Activated CD4-positive, alpha-beta T cell treated with anti-CD3 and anti-CD28 coated beads, Interleukin-2, amount 10 ng/mL, durations not matched to agents 24 days and 14 days (primary cell): ENCODE measurements at regions not wholly inside any gene's neighbourhood (a gene's known extent, or its start where the extent isn't known, plus 50 kb on each side); places are given as distances from the start of the nearest gene placed in this dataset.

Source experiments
- DNase-seq: peaks from one replicate; pipeline ENCODE4 v3.0.0; 2022
- H3K27ac Mint-ChIP-seq: one replicate; pipeline ENCODE4 v1.8.0; 2022; ENCODE audit warnings: mild to moderate bottlenecking, mixed read lengths
- H3K27me3 Mint-ChIP-seq: one replicate; pipeline ENCODE4 v1.8.0; 2022; ENCODE audit warnings: mixed read lengths
- H3K36me3 Mint-ChIP-seq: one replicate; pipeline ENCODE4 v1.8.0; 2022; ENCODE audit warnings: low read depth, mild to moderate bottlenecking, mixed read lengths
- H3K4me1 Mint-ChIP-seq: one replicate; pipeline ENCODE4 v1.8.0; 2021; ENCODE audit warnings: mixed read lengths
- H3K4me3 Mint-ChIP-seq: one replicate; pipeline ENCODE4 v1.8.0; 2022; ENCODE audit warnings: mild to moderate bottlenecking, moderate library complexity, mixed read lengths
- H3K9me3 Mint-ChIP-seq: one replicate; pipeline ENCODE4 v1.8.0; 2021; ENCODE audit warnings: mixed read lengths
- intact Hi-C: fragments of 100-400 bp; cut with micrococcal nuclease; formaldehyde crosslinking; loops from one replicate; pipeline ENCODE4 v1.15.1; 2023

DNA sequence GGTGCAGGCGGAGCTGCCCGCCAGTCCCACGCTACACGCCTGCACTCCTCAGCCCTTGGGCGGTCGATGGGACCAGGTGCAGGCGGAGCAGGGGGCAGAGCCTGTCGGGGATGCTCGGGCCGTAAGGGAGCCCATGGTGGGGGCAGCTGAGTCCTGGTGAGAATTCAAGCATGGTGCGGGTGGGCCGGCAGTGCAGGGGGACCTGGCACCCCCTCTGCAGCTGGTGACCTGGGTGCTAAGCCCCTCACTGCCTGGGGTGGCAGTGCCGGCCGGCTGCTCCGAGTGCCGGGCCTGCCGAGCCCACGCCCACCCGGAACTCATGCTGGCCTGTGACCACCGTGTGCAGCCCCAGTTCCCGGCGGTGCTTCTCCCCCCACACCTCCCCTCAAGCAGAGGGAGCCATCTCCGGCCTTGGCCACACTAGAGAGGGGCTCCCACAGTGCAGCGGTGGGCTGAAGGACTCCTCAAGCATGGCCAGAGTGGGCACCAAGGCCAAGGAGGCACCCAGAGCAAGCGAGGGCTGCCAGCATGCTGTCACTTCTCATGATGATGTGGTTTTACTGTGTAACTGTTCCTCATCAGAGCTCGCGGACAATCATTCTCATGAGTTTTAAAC is 228.9 kb upstream of the CDH9 start:
- intact Hi-C loops, result no loop called here
- Mint-ChIP-seq H3K9me3 (peaks cover 10% of the 10 kb centered on the region), H3K4me1 (no peaks in the 10 kb centered on the region), H3K36me3 (no peaks in the 10 kb centered on the region), H3K27me3 (no peaks in the 10 kb centered on the region), H3K4me3 (no peak overlapping the region), H3K27ac (no peak overlapping the region)
- no peak for DNase-seq

GRCh38 chr5:27266184-27266583 is 227.8 kb upstream of the CDH9 start:
- Mint-ChIP-seq H3K4me3 (no peak overlapping the region), H3K9me3 (peaks cover 10% of the 10 kb centered on the region), H3K27ac (no peak overlapping the region), H3K36me3 (no peaks in the 10 kb centered on the region), H3K27me3 (no peaks in the 10 kb centered on the region), H3K4me1 (no peaks in the 10 kb centered on the region)
- intact Hi-C loops, result no loop called here
- no peak for DNase-seq

- intact Hi-C loops, result no loop called here
- no peak overlapping the region for H3K27ac Mint-ChIP-seq
- no peak for DNase-seq
- peaks cover 9% of the 10 kb centered on the region for H3K9me3 Mint-ChIP-seq
- H3K36me3 Mint-ChIP-seq, result no peaks in the 10 kb centered on the region
- H3K27me3 Mint-ChIP-seq, result no peaks in the 10 kb centered on the region
- H3K4me1 Mint-ChIP-seq, result no peaks in the 10 kb centered on the region
- H3K4me3 Mint-ChIP-seq, result no peak overlapping the region
Measured at GRCh38 chr5:27257696-27258095, 219.3 kb upstream of the CDH9 start.

- no peaks in the 10 kb centered on the region for H3K36me3 Mint-ChIP-seq
- no peaks in the 10 kb centered on the region for H3K4me1 Mint-ChIP-seq
- H3K27me3 Mint-ChIP-seq, result no peaks in the 10 kb centered on the region
- no peak overlapping the region for H3K4me3 Mint-ChIP-seq
- H3K27ac Mint-ChIP-seq, result no peak overlapping the region
- peaks cover 4% of the 10 kb centered on the region for H3K9me3 Mint-ChIP-seq
- DNase-seq, result no peak
- intact Hi-C loops, result no loop called here
Measured at GRCh38 chr5:27252911-27253310, 214.5 kb upstream of the CDH9 start.

GRCh38 chr5:27242258-27242626 is 203.9 kb upstream of the CDH9 start:
- Mint-ChIP-seq H3K27ac (no peak overlapping the region), H3K4me1 (no peaks in the 10 kb centered on the region), H3K36me3 (no peaks in the 10 kb centered on the region), H3K27me3 (no peaks in the 10 kb centered on the region), H3K4me3 (no peak overlapping the region), H3K9me3 (peaks cover 7% of the 10 kb centered on the region)
- intact Hi-C loops, result no loop called here
- no peak for DNase-seq

GRCh38 chr5:27241564-27242257 is 203.3 kb upstream of the CDH9 start:
- H3K27me3 Mint-ChIP-seq, result no peaks in the 10 kb centered on the region
- no peak for DNase-seq
- H3K36me3 Mint-ChIP-seq, result no peaks in the 10 kb centered on the region
- no peaks in the 10 kb centered on the region for H3K4me1 Mint-ChIP-seq
- H3K4me3 Mint-ChIP-seq, result no peak overlapping the region
- peaks cover 7% of the 10 kb centered on the region for H3K9me3 Mint-ChIP-seq
- H3K27ac Mint-ChIP-seq, result no peak overlapping the region
- intact Hi-C loops, result no loop called here

GRCh38 chr5:27240791-27241190 is 202.4 kb upstream of the CDH9 start:
- Mint-ChIP-seq H3K4me1 (no peaks in the 10 kb centered on the region), H3K9me3 (peaks cover 7% of the 10 kb centered on the region), H3K36me3 (no peaks in the 10 kb centered on the region), H3K4me3 (no peak overlapping the region), H3K27me3 (no peaks in the 10 kb centered on the region), H3K27ac (no peak overlapping the region)
- intact Hi-C loops, result no loop called here
- DNase-seq, result no peak

- no peak overlapping the region for H3K27ac Mint-ChIP-seq
- intact Hi-C loops, result no loop called here
- no peaks in the 10 kb centered on the region for H3K4me1 Mint-ChIP-seq
- no peak for DNase-seq
- no peaks in the 10 kb centered on the region for H3K36me3 Mint-ChIP-seq
- no peaks in the 10 kb centered on the region for H3K9me3 Mint-ChIP-seq
- H3K27me3 Mint-ChIP-seq, result no peaks in the 10 kb centered on the region
- no peak overlapping the region for H3K4me3 Mint-ChIP-seq
Measured at GRCh38 chr5:27234916-27235315, 196.5 kb upstream of the CDH9 start.

GRCh38 chr5:27221410-27221809 is 183.0 kb upstream of the CDH9 start:
- Mint-ChIP-seq H3K27ac (no peak overlapping the region), H3K36me3 (no peaks in the 10 kb centered on the region), H3K27me3 (no peaks in the 10 kb centered on the region), H3K9me3 (no peaks in the 10 kb centered on the region), H3K4me1 (no peaks in the 10 kb centered on the region), H3K4me3 (no peak overlapping the region)
- no peak for DNase-seq
- intact Hi-C loops, result no loop called here

GRCh38 chr5:27220752-27221151 is 182.4 kb upstream of the CDH9 start:
- Mint-ChIP-seq H3K4me3 (no peak overlapping the region), H3K36me3 (no peaks in the 10 kb centered on the region), H3K9me3 (no peaks in the 10 kb centered on the region), H3K27me3 (no peaks in the 10 kb centered on the region), H3K4me1 (no peaks in the 10 kb centered on the region), H3K27ac (no peak overlapping the region)
- no peak for DNase-seq
- intact Hi-C loops, result no loop called here

DNA sequence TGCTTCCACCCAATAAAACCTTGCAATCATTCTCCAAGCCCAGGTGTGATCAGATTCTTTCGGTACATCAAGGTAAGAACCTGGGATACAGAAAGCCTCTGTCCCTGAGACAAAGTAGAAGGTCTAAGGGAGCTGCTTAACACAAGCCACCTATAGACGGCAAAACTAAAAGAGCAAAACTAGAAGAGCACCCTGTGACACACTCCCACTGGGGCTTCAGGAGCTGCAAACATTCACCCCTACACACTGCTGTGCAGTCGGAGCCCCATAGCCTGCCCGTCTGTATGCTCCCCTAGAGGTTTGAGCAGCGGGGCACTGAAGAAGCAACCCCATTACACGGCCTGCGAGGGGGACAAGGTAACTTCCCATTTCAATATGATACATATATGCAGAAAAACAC is 179.6 kb upstream of the CDH9 start:
- intact Hi-C loops, result no loop called here
- no peaks in the 10 kb centered on the region for H3K36me3 Mint-ChIP-seq
- no peaks in the 10 kb centered on the region for H3K9me3 Mint-ChIP-seq

DNA sequence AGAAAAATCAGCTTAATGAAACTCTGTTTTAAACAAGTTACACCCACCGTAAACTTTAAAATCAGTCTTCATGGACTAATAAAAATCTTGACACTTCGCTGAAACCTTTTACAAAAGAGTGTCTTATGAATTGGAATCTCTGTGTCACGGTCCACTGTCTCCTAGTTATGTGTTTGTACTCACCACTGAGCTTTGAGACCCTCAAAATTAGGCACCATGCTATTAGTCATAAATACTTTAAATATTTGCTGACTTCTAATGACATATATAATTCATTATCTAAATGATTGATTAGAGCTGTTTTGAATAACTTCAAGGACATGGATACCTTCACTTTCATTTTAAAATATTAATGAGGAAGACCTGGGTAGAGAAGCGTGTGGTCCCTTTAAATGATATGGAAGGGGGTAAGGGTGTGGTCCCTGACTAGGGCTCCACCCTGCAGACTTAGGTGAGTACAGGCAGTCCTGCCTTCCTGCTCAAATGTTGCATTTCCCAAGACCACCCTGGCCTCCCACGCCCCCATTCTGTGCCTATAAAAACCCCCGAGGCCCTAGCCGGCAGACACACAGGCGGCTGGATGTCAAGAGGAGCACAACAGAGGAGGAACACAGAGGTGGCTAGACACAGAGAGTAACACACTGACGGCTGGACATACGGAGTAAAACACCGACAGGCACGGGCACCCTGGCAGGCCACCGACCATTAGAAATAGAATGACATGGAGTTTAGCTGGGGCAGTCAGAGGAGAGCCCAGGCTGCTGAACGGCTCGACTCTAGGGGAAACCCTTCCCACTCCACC is 179.0 kb upstream of the CDH9 start:
- H3K27me3 Mint-ChIP-seq, result no peaks in the 10 kb centered on the region
- no peaks in the 10 kb centered on the region for H3K9me3 Mint-ChIP-seq
- intact Hi-C loops, result no loop called here
- H3K4me1 Mint-ChIP-seq, result no peaks in the 10 kb centered on the region
- H3K27ac Mint-ChIP-seq, result no peak overlapping the region
- H3K4me3 Mint-ChIP-seq, result no peak overlapping the region
- no peaks in the 10 kb centered on the region for H3K36me3 Mint-ChIP-seq
- DNase-seq, result no peak

More for the DNA sequence above, 179.6 kb upstream of the CDH9 start:
- Mint-ChIP-seq H3K4me1 (no peaks in the 10 kb centered on the region), H3K27ac (no peak overlapping the region), H3K4me3 (no peak overlapping the region), H3K27me3 (no peaks in the 10 kb centered on the region)
- DNase-seq, result no peak

- Mint-ChIP-seq H3K27ac (no peak overlapping the region), H3K36me3 (no peaks in the 10 kb centered on the region), H3K4me3 (no peak overlapping the region), H3K9me3 (no peaks in the 10 kb centered on the region), H3K27me3 (no peaks in the 10 kb centered on the region), H3K4me1 (no peaks in the 10 kb centered on the region)
- DNase-seq, result no peak
- intact Hi-C loops, result no loop called here
Measured at GRCh38 chr5:27216367-27216950, 178.1 kb upstream of the CDH9 start.

DNA sequence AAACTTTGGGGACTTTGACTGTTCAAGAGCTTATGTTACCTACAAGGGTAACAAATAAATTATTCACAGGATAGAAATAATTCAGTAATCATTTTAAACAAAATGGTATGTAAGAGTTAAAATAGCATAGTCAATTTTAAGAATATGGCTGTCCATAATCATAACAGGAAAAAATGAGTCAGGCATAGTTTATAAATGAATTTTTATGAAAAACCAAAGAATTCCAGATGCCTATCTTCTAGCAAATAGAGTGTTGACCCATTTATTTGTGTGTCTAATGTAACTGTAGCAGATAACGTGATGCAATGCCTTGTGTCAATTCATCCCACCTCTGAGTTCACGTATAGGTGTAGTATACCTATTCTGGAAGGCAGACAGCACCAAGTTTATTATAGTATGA is 169.7 kb upstream of the CDH9 start:
- Mint-ChIP-seq H3K27me3 (no peaks in the 10 kb centered on the region), H3K4me3 (no peak overlapping the region), H3K4me1 (no peaks in the 10 kb centered on the region), H3K27ac (no peak overlapping the region), H3K36me3 (no peaks in the 10 kb centered on the region), H3K9me3 (peaks cover 7% of the 10 kb centered on the region)
- DNase-seq, result no peak
- intact Hi-C loops, result no loop called here
